GM12864 (cell line): ENCODE measurements at regions not wholly inside any gene's neighbourhood (a gene's known extent, or its start where the extent isn't known, plus 50 kb on each side); places are given as distances from the start of the nearest gene placed in this dataset.
"Not testable (repeated sequence)": the region's sequence is repeated elsewhere in the genome, so short reads cannot be mapped to it uniquely, and the experiment has no call there.

Experiments
- DNase-seq: peaks from one replicate; pipeline ENCODE4 v3.0.0-alpha.2; 2011; ENCODE audit warnings: low read depth
- H3K4me3 ChIP-seq: 2 replicates; pipeline ENCODE4 v1.5.1; 2011; ENCODE audit warnings: mild to moderate bottlenecking, low read depth, low read length, control low read depth
- CTCF ChIP-seq: IDR thresholded peaks from 2 replicates; pipeline ENCODE4 v1.5.1; 2011; ENCODE audit warnings: low read depth, mild to moderate bottlenecking, moderate library complexity, low read length, control low read depth, inconsistent platforms; ENCODE audit errors: missing control alignments

- DNase-seq = no peak
- H3K4me3 ChIP-seq = no peak overlapping the region
- no peak for TF ChIP-seq CTCF
Observed at GRCh38 chr7:142494021-142494420, 236.2 kb upstream of the PRSS58 start.

GRCh38 chr7:142488842-142489241 lies 231.0 kb upstream of the PRSS58 start:
- DNase-seq = no peak
- H3K4me3 ChIP-seq = no peak overlapping the region
- no peak for TF ChIP-seq CTCF

GRCh38 chr7:142488036-142488633 lies 230.3 kb upstream of the PRSS58 start:
- no peak for TF ChIP-seq CTCF
- no peak overlapping the region for H3K4me3 ChIP-seq
- DNase-seq = no peak

- H3K4me3 ChIP-seq, DNase-seq: not testable (repeated sequence)
Observed at GRCh38 chr7:142487565-142487964, 229.7 kb upstream of the PRSS58 start.

- no peak for TF ChIP-seq CTCF
- H3K4me3 ChIP-seq = no peak overlapping the region
- DNase-seq = no peak
Observed at GRCh38 chr7:142487124-142487523, 229.3 kb upstream of the PRSS58 start.

- DNase-seq = no peak
- peak; percentile 70 for TF ChIP-seq CTCF
- no peak overlapping the region for H3K4me3 ChIP-seq
Observed at GRCh38 chr7:142485617-142486226, 227.9 kb upstream of the PRSS58 start.

GRCh38 chr7:142483659-142484317 lies 225.9 kb upstream of the PRSS58 start:
- DNase-seq = no peak
- TF ChIP-seq CTCF = no peak

More at GRCh38 chr7:142483659-142484317, 225.9 kb upstream of the PRSS58 start:
- no peak overlapping the region for H3K4me3 ChIP-seq
